A549 (cell line): ENCODE measurements at regions not wholly inside any gene's neighbourhood (a gene's known extent, or its start where the extent isn't known, plus 50 kb on each side); places are given as distances from the start of the nearest gene placed in this dataset.

Source experiments
- ATAC-seq, 2 experiments: fragments of 200-7000 bp in 1 of 2; fragments of >200 bp in 1 of 2; cut with Nextera tagmentation in 1 of 2; cut with Tn5 transposase in 1 of 2; 3 replicates each; pipeline versions ENCODE4 v1.8.0 to v1.9.1; 2018 to 2020; ENCODE audit warnings: mild to moderate bottlenecking in 1 of 2, moderate library complexity in 1 of 2
- CTCF ChIA-PET: fragments of 300-600 bp; sonication (Branson Sonifier 250); formaldehyde crosslinking; extraction: SDS; loops from one replicate; lab custom pipeline; 2021; ENCODE audit warnings: antibody characterized with exemption, inconsistent platforms; lab: Yijun Ruan, JAX
- POLR2A ChIA-PET: fragments of 350-600 bp; formaldehyde crosslinking; extraction: SDS; loops from one replicate; lab custom pipeline; 2021; ENCODE audit warnings: antibody characterized with exemption, inconsistent platforms; lab: Yijun Ruan, JAX
- DNase-seq, 2 experiments: peaks; one replicate each; pipeline versions ENCODE4 v3.0.0 to v3.0.0-alpha.2; 2011 to 2016; ENCODE audit warnings: low read depth in 1 of 2, low spot score in 1 of 2
- FAIRE-seq: peaks from 2 replicates; lab custom pipeline; 2011; peaks lifted over from hg19 to GRCh38; lab: Jason Lieb, UNC
- H3K27ac ChIP-seq, 2 experiments: fragments of >200 bp; sonication (Bioruptor Twin); formaldehyde crosslinking; 3 replicates each; pipeline ENCODE4 v1.5.1; 2016 to 2017
- H3K4me1 ChIP-seq: fragments of >200 bp; sonication (Bioruptor Twin); formaldehyde crosslinking; 3 replicates; pipeline ENCODE4 v1.6.1; 2016
- H3K4me2 ChIP-seq: fragments of >200 bp; sonication (Bioruptor Twin); formaldehyde crosslinking; 3 replicates; pipeline ENCODE4 v1.6.1; 2016
- H3K4me3 ChIP-seq: fragments of >200 bp; sonication (Bioruptor Twin); formaldehyde crosslinking; 3 replicates; pipeline ENCODE4 v1.5.1; 2016
- H3K9me3 ChIP-seq: fragments of >200 bp; sonication (Bioruptor Twin); formaldehyde crosslinking; 3 replicates; pipeline ENCODE4 v1.6.1; 2016
- EHMT2 ChIP-seq: fragments of 200-600 bp; sonication (generic); IDR thresholded peaks from 2 replicates; pipeline ENCODE4 v1.6.1; 2016; ENCODE audit warnings: antibody characterized with exemption, low read depth, mild to moderate bottlenecking, moderate library complexity
- ESRRA ChIP-seq: fragments of 150-350 bp; IDR thresholded peaks from 2 replicates; pipeline ENCODE4 v1.6.1; 2014; ENCODE audit warnings: mild to moderate bottlenecking, low read length, borderline replicate concordance
- FOSB ChIP-seq: fragments of 250-450 bp; sonication (Bioruptor Pico); IDR thresholded peaks from 2 replicates; pipeline ENCODE4 v1.5.0; 2020; ENCODE audit warnings: mild to moderate bottlenecking, moderate library complexity
- GATA3 ChIP-seq: IDR thresholded peaks from 2 replicates; pipeline ENCODE4 v1.6.1; 2012; ENCODE audit warnings: borderline replicate concordance
- HEYL ChIP-seq: fragments of 250-450 bp; sonication (Bioruptor Pico); IDR thresholded peaks from 2 replicates; pipeline ENCODE4 v1.8.0; 2021; ENCODE audit warnings: mild to moderate bottlenecking, moderate library complexity
- HOXB5 ChIP-seq: fragments of 250-450 bp; sonication (Bioruptor Pico); IDR thresholded peaks from 2 replicates; pipeline ENCODE4 v1.5.0; 2020; ENCODE audit warnings: mild to moderate bottlenecking, moderate library complexity
- JUN ChIP-seq, 2 experiments: fragments of >200 bp; sonication (Bioruptor Twin); formaldehyde crosslinking; IDR thresholded peaks; 2 replicates in 1 of 2; 3 replicates in 1 of 2; pipeline ENCODE4 v1.6.1; 2016 to 2017
- KDM1A ChIP-seq: fragments of 200-600 bp; sonication (generic); IDR thresholded peaks from 2 replicates; pipeline ENCODE4 v1.6.1; 2016; ENCODE audit warnings: low read depth, mild to moderate bottlenecking
- KDM5A ChIP-seq: fragments of 200-600 bp; sonication (generic); IDR thresholded peaks from 2 replicates; pipeline ENCODE4 v1.6.1; 2016; ENCODE audit warnings: antibody characterized with exemption, mild to moderate bottlenecking
- POLR2A ChIP-seq: IDR thresholded peaks from 2 replicates; pipeline ENCODE4 v1.6.1; 2012; ENCODE audit warnings: mild to moderate bottlenecking, low read length
- RARB ChIP-seq: fragments of 250-450 bp; sonication (Bioruptor Pico); IDR thresholded peaks from 2 replicates; pipeline ENCODE4 v1.8.0; 2021; ENCODE audit warnings: mild to moderate bottlenecking, moderate library complexity
- RFX5 ChIP-seq: fragments of 450-650 bp; IDR thresholded peaks from 2 replicates; pipeline ENCODE4 v1.7.1; 2014; ENCODE audit warnings: antibody characterized with exemption, mild to moderate bottlenecking, moderate library complexity
- TFCP2L1 ChIP-seq: fragments of 250-450 bp; sonication (Bioruptor Pico); IDR thresholded peaks from 2 replicates; pipeline ENCODE4 v1.5.0; 2021; ENCODE audit warnings: mild to moderate bottlenecking
- TP53 ChIP-seq: fragments of 250-450 bp; sonication (Bioruptor Pico); IDR thresholded peaks from 2 replicates; pipeline ENCODE4 v1.5.0; 2021; ENCODE audit warnings: mild to moderate bottlenecking, moderate library complexity
- ZSCAN20 ChIP-seq: fragments of 250-450 bp; sonication (Bioruptor Pico); IDR thresholded peaks from 2 replicates; pipeline ENCODE4 v1.8.0; 2022; ENCODE audit warnings: mild to moderate bottlenecking, moderate library complexity
- WGBS: methylation state at CpG from one replicate; pipeline ENCODE4 v1.1.6; 2017; ENCODE audit errors: missing lambda C conversion rate; 5-methylcytosine and 5-hydroxymethylcytosine counted together
- TF ChIP-seq, protein P1 (sequence below): fragments of 450-650 bp; IDR thresholded peaks from 2 replicates; pipeline ENCODE4 v1.6.1; 2014; ENCODE audit warnings: antibody characterized with exemption
- TF ChIP-seq, protein P2 (sequence below): fragments of >200 bp; sonication (Bioruptor Twin); formaldehyde crosslinking; IDR thresholded peaks from 3 replicates; pipeline ENCODE4 v1.6.1; 2016
- TF ChIP-seq, protein P3 (sequence below): fragments of 200-600 bp; sonication (generic); IDR thresholded peaks from 2 replicates; pipeline ENCODE4 v1.6.1; 2016; ENCODE audit warnings: antibody characterized with exemption, mild to moderate bottlenecking, moderate library complexity
- TF ChIP-seq, protein P4 (sequence below): IDR thresholded peaks from 2 replicates; pipeline ENCODE4 v1.6.1; 2012
- TF ChIP-seq, protein P5 (sequence below): IDR thresholded peaks from 2 replicates; pipeline ENCODE4 v1.6.1; 2012
- TF ChIP-seq, protein P6 (sequence below): fragments of >200 bp; sonication (Bioruptor Twin); formaldehyde crosslinking; IDR thresholded peaks from 2 replicates; pipeline ENCODE4 v1.6.1; 2016

DNA sequence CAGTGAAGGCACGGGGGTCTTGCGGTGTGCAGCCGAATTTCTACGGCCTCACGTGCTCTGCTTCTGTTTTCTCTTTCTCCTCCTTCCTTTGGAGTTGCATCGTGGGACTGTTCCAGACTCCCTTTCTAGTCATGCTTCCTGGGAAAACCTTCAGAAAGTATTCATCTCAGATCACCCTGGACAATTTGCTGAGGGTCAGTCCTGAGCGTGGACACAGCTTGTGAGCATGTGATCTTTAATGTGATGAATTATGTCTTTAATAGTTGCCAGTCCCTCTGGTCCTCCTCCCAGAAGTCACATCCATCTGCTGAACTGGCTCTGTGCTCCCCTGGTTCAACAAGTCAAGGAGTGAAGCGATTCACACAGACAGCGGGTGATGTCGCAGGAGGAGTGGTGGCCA, 145.0 kb upstream of the PDE10A start:
- no peak for ATAC-seq
- 93% methylated on average over 10 of the region's 10 CpGs for WGBS
- no peak for DNase-seq
- H3K9me3 ChIP-seq, result no peaks in the 10 kb centered on the region
- no peak overlapping the region for H3K4me3 ChIP-seq
- FAIRE-seq, result no peak
- H3K4me1 ChIP-seq, result no peaks in the 10 kb centered on the region
- H3K27ac ChIP-seq, result no peak overlapping the region
- ChIA-PET POLR2A (no interaction called here), CTCF (no interaction called here)
- TF ChIP-seq, protein P1, sequence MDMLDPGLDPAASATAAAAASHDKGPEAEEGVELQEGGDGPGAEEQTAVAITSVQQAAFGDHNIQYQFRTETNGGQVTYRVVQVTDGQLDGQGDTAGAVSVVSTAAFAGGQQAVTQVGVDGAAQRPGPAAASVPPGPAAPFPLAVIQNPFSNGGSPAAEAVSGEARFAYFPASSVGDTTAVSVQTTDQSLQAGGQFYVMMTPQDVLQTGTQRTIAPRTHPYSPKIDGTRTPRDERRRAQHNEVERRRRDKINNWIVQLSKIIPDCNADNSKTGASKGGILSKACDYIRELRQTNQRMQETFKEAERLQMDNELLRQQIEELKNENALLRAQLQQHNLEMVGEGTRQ, result no peak
- TF ChIP-seq, protein P2, sequence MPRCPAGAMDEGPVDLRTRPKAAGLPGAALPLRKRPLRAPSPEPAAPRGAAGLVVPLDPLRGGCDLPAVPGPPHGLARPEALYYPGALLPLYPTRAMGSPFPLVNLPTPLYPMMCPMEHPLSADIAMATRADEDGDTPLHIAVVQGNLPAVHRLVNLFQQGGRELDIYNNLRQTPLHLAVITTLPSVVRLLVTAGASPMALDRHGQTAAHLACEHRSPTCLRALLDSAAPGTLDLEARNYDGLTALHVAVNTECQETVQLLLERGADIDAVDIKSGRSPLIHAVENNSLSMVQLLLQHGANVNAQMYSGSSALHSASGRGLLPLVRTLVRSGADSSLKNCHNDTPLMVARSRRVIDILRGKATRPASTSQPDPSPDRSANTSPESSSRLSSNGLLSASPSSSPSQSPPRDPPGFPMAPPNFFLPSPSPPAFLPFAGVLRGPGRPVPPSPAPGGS, result no peak
- TF ChIP-seq EHMT2 (no peak), ESRRA (no peak), JUN (IDR thresholded peaks at IDR 0.05) (no peak), TP53 (CRISPR knock-in tag) (no peak), RARB (CRISPR knock-in tag) (no peak), TFCP2L1 (CRISPR knock-in tag) (no peak)
- TF ChIP-seq, protein P3, sequence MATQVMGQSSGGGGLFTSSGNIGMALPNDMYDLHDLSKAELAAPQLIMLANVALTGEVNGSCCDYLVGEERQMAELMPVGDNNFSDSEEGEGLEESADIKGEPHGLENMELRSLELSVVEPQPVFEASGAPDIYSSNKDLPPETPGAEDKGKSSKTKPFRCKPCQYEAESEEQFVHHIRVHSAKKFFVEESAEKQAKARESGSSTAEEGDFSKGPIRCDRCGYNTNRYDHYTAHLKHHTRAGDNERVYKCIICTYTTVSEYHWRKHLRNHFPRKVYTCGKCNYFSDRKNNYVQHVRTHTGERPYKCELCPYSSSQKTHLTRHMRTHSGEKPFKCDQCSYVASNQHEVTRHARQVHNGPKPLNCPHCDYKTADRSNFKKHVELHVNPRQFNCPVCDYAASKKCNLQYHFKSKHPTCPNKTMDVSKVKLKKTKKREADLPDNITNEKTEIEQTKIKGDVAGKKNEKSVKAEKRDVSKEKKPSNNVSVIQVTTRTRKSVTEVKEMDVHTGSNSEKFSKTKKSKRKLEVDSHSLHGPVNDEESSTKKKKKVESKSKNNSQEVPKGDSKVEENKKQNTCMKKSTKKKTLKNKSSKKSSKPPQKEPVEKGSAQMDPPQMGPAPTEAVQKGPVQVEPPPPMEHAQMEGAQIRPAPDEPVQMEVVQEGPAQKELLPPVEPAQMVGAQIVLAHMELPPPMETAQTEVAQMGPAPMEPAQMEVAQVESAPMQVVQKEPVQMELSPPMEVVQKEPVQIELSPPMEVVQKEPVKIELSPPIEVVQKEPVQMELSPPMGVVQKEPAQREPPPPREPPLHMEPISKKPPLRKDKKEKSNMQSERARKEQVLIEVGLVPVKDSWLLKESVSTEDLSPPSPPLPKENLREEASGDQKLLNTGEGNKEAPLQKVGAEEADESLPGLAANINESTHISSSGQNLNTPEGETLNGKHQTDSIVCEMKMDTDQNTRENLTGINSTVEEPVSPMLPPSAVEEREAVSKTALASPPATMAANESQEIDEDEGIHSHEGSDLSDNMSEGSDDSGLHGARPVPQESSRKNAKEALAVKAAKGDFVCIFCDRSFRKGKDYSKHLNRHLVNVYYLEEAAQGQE, result no peak
- TF ChIP-seq, protein P4, sequence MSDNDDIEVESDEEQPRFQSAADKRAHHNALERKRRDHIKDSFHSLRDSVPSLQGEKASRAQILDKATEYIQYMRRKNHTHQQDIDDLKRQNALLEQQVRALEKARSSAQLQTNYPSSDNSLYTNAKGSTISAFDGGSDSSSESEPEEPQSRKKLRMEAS, result no peak
- TF ChIP-seq, protein P5, sequence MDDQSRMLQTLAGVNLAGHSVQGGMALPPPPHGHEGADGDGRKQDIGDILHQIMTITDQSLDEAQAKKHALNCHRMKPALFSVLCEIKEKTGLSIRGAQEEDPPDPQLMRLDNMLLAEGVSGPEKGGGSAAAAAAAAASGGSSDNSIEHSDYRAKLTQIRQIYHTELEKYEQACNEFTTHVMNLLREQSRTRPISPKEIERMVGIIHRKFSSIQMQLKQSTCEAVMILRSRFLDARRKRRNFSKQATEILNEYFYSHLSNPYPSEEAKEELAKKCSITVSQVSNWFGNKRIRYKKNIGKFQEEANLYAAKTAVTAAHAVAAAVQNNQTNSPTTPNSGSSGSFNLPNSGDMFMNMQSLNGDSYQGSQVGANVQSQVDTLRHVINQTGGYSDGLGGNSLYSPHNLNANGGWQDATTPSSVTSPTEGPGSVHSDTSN, result no peak
- H3K4me2 ChIP-seq, result no peak overlapping the region

DNA sequence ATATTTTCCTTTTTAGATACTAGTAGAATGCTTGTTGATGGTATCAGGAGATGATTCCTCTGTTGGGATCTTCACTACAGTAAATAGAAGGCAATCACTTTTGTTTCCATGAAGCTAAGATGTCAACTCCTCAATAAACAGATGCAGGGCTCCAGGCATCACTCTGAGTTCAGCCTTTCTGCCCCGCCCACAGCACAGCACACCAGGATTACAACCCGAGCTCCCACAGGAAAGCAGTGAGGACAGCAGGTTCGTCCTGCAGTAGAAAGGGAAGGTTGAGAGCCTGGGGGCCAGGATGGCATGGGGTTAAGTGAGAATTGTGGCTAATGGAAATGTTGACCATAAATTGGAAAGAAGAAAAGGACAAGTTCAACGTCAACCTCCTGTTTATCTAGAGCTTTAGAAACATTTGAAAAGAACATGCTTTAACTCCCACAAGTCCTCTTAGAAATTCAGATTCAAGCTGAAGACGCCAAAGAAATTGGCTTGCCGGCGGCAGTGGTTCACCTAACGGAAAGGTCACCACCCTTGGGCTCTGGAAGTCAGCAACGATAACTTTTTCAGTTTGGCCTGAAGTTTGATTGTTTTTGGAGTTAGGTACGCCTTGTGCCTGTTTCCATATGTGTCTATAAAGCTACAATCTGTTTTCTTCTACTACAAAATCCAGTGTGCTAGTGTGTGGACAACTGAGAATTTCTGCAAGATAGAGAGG, 144.4 kb upstream of the PDE10A start:
- DNase-seq, result no peak
- Histone ChIP-seq H3K9me3 (no peaks in the 10 kb centered on the region), H3K27ac (no peak overlapping the region), H3K4me3 (no peak overlapping the region), H3K4me2 (no peak overlapping the region), H3K4me1 (no peaks in the 10 kb centered on the region)
- no peak for TF ChIP-seq POLR2A
- TF ChIP-seq, protein P5, result no peak
- no peak for TF ChIP-seq KDM5A
- TF ChIP-seq HOXB5, result no peak
- no peak for TF ChIP-seq GATA3
- TF ChIP-seq HEYL (CRISPR knock-in tag), result no peak
- TF ChIP-seq FOSB (CRISPR knock-in tag), result no peak
- TF ChIP-seq KDM1A, result no peak
- no peak for TF ChIP-seq ZSCAN20 (CRISPR knock-in tag)
- no peak for TF ChIP-seq RFX5
- TF ChIP-seq, protein P6, sequence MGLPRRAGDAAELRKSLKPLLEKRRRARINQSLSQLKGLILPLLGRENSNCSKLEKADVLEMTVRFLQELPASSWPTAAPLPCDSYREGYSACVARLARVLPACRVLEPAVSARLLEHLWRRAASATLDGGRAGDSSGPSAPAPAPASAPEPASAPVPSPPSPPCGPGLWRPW, result no peak
- ATAC-seq, result no peak
- FAIRE-seq, result no peak
- WGBS, result 85% methylated on average over 10 of the region's 10 CpGs
- CTCF ChIA-PET, result no interaction called here
- POLR2A ChIA-PET, result no interaction called here
